ENCODE measurements at regions not wholly inside any gene's neighbourhood (a gene's known extent, or its start where the extent isn't known, plus 50 kb on each side); places are given as distances from the start of the nearest gene placed in this dataset.

GRCh38 chr20:12893653-12894052, 115.1 kb upstream of the SPTLC3 start:
- no peak for DNase-seq (ENCODE audit: low spot score)

GRCh38 chr20:12894089-12894488, 114.7 kb upstream of the SPTLC3 start:
- no peak for DNase-seq (ENCODE audit: low spot score)

- no peak for DNase-seq (ENCODE audit: low spot score)
These were observed 112.6 kb upstream of the SPTLC3 start for GRCh38 chr20:12896180-12896579.

- no peak for DNase-seq (ENCODE audit: low spot score)
These were observed 105.8 kb upstream of the SPTLC3 start for GRCh38 chr20:12902992-12903391.

- DNase-seq (ENCODE audit: low spot score) = no peak
These were observed 102.4 kb upstream of the SPTLC3 start for GRCh38 chr20:12906361-12906760.

GRCh38 chr20:12911372-12911771, 97.4 kb upstream of the SPTLC3 start:
- no peak for DNase-seq (ENCODE audit: low spot score)

- DNase-seq (ENCODE audit: low spot score) = no peak
These were observed 94.9 kb upstream of the SPTLC3 start for GRCh38 chr20:12913781-12914443.

GRCh38 chr20:12914804-12915203, 94.0 kb upstream of the SPTLC3 start:
- DNase-seq (ENCODE audit: low spot score) = no peak

- DNase-seq (ENCODE audit: low spot score) = no peak
These were observed 92.1 kb upstream of the SPTLC3 start for GRCh38 chr20:12916699-12917098.

GRCh38 chr20:12924126-12924525, 84.6 kb upstream of the SPTLC3 start:
- DNase-seq (ENCODE audit: low spot score) = no peak

- DNase-seq (ENCODE audit: low spot score) = peak; percentile 38
These were observed 83.5 kb upstream of the SPTLC3 start for GRCh38 chr20:12925210-12925755.

GRCh38 chr20:12925863-12926793, 82.6 kb upstream of the SPTLC3 start:
- DNase-seq (ENCODE audit: low spot score) = no peak

GRCh38 chr20:12927489-12927888, 81.3 kb upstream of the SPTLC3 start:
- DNase-seq (ENCODE audit: low spot score) = no peak

- no peak for DNase-seq (ENCODE audit: low spot score)
These were observed 80.4 kb upstream of the SPTLC3 start for GRCh38 chr20:12928358-12928754.

- no peak for DNase-seq (ENCODE audit: low spot score)
These were observed 79.9 kb upstream of the SPTLC3 start for GRCh38 chr20:12928755-12929401.

- no peak for DNase-seq (ENCODE audit: low spot score)
These were observed 72.8 kb upstream of the SPTLC3 start for GRCh38 chr20:12936020-12936419.

GRCh38 chr20:12936524-12936923, 72.2 kb upstream of the SPTLC3 start:
- DNase-seq (ENCODE audit: low spot score) = no peak

- no peak for DNase-seq (ENCODE audit: low spot score)
These were observed 67.7 kb upstream of the SPTLC3 start for GRCh38 chr20:12941025-12941424.

- no peak for DNase-seq (ENCODE audit: low spot score)
These were observed 66.6 kb upstream of the SPTLC3 start for GRCh38 chr20:12942123-12942522.

- no peak for DNase-seq (ENCODE audit: low spot score)
These were observed 62.0 kb upstream of the SPTLC3 start for GRCh38 chr20:12946789-12947188.

- DNase-seq (ENCODE audit: low spot score) = no peak
These were observed 61.1 kb upstream of the SPTLC3 start for GRCh38 chr20:12947691-12948090.

- DNase-seq (ENCODE audit: low spot score) = no peak
These were observed 59.3 kb upstream of the SPTLC3 start for GRCh38 chr20:12949429-12949980.
